ENCODE measurements at regions not wholly inside any gene's neighbourhood (a gene's known extent, or its start where the extent isn't known, plus 50 kb on each side); places are given as distances from the start of the nearest gene placed in this dataset.

- TF ChIP-seq CTCF (IDR thresholded peaks at IDR 0.05) (no peak), EZH2 (IDR thresholded peaks at IDR 0.05; ENCODE audit: borderline replicate concordance, insufficient read depth, low read depth, low read length, poor library complexity, severe bottlenecking) (no peak)
- Mint-ChIP-seq H3K27me3 (no peaks in the 10 kb centered on the region), H3K9me3 (ENCODE audit: insufficient read depth) (no peaks in the 10 kb centered on the region), H3K27ac (no peak overlapping the region), H3K4me3 (no peak overlapping the region), H3K4me1 (peaks cover 58% of the 10 kb centered on the region)
- Histone ChIP-seq H3K4me2 (replicated peaks; ENCODE audit: low read depth, low read length, poor library complexity, severe bottlenecking) (no peak overlapping the region), H3K9ac (ENCODE audit: low read length) (no peak overlapping the region), H3K36me3 (replicated peaks in 1 of 2; ENCODE audit: control extremely low read depth in 1 of 2, control insufficient read depth in 1 of 2, extremely low read depth in 1 of 2, insufficient read depth in 2 of 2, low read length in 1 of 2) (no peaks in the 10 kb centered on the region), H3K79me2 (ENCODE audit: control insufficient read depth, insufficient read depth, low read length) (no peaks in the 10 kb centered on the region), H3K27ac (ENCODE audit: low read length in 2 of 2) (no peak overlapping the region), H3K4me3 (ENCODE audit: control extremely low read depth in 1 of 5, extremely low read depth in 1 of 5, insufficient read depth in 1 of 5, low read depth in 2 of 5, low read length in 4 of 5) (no peak overlapping the region), H3K9me3 (ENCODE audit: control extremely low read depth in 1 of 3, control insufficient read depth in 2 of 3, insufficient read depth in 1 of 3, low read length in 2 of 3) (no peaks in the 10 kb centered on the region), H3K27me3 (replicated peaks in 1 of 4; ENCODE audit: control extremely low read depth in 1 of 4, control insufficient read depth in 3 of 4, insufficient read depth in 4 of 4, low read length in 3 of 4) (no peaks in the 10 kb centered on the region), H2AFZ (ENCODE audit: insufficient read depth, low read depth, low read length, poor library complexity, severe bottlenecking) (peak overlapping the region; percentile 5), H3K4me1 (ENCODE audit: control insufficient read depth in 2 of 2, insufficient read depth in 2 of 2, low read length in 2 of 2) (peaks cover 49 to 61% of the 10 kb centered on the region in 2 donors), H4K20me1 (ENCODE audit: control insufficient read depth, insufficient read depth, low read length, poor library complexity, severe bottlenecking) (no peaks in the 10 kb centered on the region)
- 74% methylated on average over 4 of the region's 4 CpGs for WGBS (ENCODE audit: insufficient coverage)
- POLR2A ChIA-PET: interaction anchor here (0.8 kb wide), 1 partner anchor 611 kb away, joined by 6 read pairs; no protein-coding TSS in a partner anchor
- CTCF ChIA-PET: interaction anchor here (2.3 to 6.5 kb wide), 2 partner anchors 9 to 235 kb away, joined by 8 to 48 read pairs; no protein-coding TSS in a partner anchor
- intact Hi-C loops (cut with micrococcal nuclease): loop anchor here (2.0 to 5.0 kb wide), 3 partner anchors 19 to 190 kb away; no protein-coding TSS in a partner anchor
- DNase-seq: no peak
- no peak for ATAC-seq (ENCODE audit: low read depth)
Observed at GRCh38 chr14:61891810-61892209, 129.6 kb downstream of the SNAPC1 start.

DNA sequence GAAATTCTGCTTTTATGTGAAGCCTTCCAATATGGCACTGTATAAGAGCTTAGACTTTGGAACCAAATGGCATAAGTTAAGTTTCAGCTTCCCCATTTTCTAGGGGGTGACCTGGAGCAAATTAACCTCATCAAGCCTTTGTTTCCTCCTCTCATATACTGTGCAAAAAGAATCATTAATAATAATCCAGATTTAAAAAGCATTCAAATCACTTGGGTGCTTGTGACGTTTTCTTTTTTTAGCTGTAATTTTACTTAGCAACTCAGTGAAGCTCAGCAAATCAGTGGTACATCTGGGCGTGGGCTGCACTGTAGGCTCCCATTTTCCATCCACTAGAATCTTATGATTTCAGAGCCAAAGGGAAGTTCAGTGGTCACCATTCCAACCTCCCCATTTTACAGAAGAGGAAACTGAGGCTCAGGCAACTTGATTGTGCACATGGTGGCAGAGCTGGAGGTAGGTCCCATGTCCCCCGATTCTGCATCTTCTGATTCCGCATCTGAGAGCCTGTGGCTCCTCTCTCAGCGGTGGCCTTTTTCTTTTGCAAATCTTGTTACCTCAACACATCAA lies 131.2 kb downstream of the SNAPC1 start:
- peaks cover 34 to 45% of the 10 kb centered on the region in 2 donors for H3K4me1 ChIP-seq (ENCODE audit: control insufficient read depth in 2 of 2, insufficient read depth in 2 of 2, low read length in 2 of 2)
- H3K4me2 ChIP-seq (replicated peaks; ENCODE audit: low read depth, low read length, poor library complexity, severe bottlenecking): no peak overlapping the region
- CTCF ChIA-PET: interaction anchor here (0.7 to 4.4 kb wide), 20 partner anchors 9 to 1386 kb away, joined by 3 to 126 read pairs (median 6); no protein-coding TSS in a partner anchor
- no peak overlapping the region for H2AFZ ChIP-seq (ENCODE audit: insufficient read depth, low read depth, low read length, poor library complexity, severe bottlenecking)
- Mint-ChIP-seq H3K4me1 (peaks cover 45% of the 10 kb centered on the region), H3K9me3 (ENCODE audit: insufficient read depth) (no peaks in the 10 kb centered on the region), H3K4me3 (no peak overlapping the region), H3K27me3 (no peaks in the 10 kb centered on the region), H3K27ac (peak overlapping the region; percentile 24)
- H3K36me3 ChIP-seq (replicated peaks in 1 of 2; ENCODE audit: control extremely low read depth in 1 of 2, control insufficient read depth in 1 of 2, extremely low read depth in 1 of 2, insufficient read depth in 2 of 2, low read length in 1 of 2): no peaks in the 10 kb centered on the region
- intact Hi-C loops (cut with micrococcal nuclease): loop anchor here (5.0 kb wide), 1 partner anchor 189 kb away; no protein-coding TSS in a partner anchor
- H3K79me2 ChIP-seq (ENCODE audit: control insufficient read depth, insufficient read depth, low read length): no peaks in the 10 kb centered on the region
- no peak overlapping the region for H3K9ac ChIP-seq (ENCODE audit: low read length)
- no peak overlapping the region for H3K4me3 ChIP-seq (ENCODE audit: control extremely low read depth in 1 of 5, extremely low read depth in 1 of 5, insufficient read depth in 1 of 5, low read depth in 2 of 5, low read length in 4 of 5)
- H4K20me1 ChIP-seq (ENCODE audit: control insufficient read depth, insufficient read depth, low read length, poor library complexity, severe bottlenecking): no peaks in the 10 kb centered on the region
- POLR2A ChIA-PET: interaction anchor here (0.7 kb wide), 1 partner anchor 233 kb away, joined by 4 read pairs; no protein-coding TSS in a partner anchor
- H3K9me3 ChIP-seq (ENCODE audit: control extremely low read depth in 1 of 3, control insufficient read depth in 2 of 3, insufficient read depth in 1 of 3, low read length in 2 of 3): no peaks in the 10 kb centered on the region
- no peak for DNase-seq
- WGBS (ENCODE audit: insufficient coverage): 88% methylated on average over 4 of the region's 5 CpGs
- ATAC-seq (ENCODE audit: low read depth): no peak
- no peak overlapping the region for H3K27ac ChIP-seq (ENCODE audit: low read length in 2 of 2)
- no peak for TF ChIP-seq CTCF (IDR thresholded peaks at IDR 0.05)
- TF ChIP-seq EZH2 (IDR thresholded peaks at IDR 0.05; ENCODE audit: borderline replicate concordance, insufficient read depth, low read depth, low read length, poor library complexity, severe bottlenecking): no peak
- no peaks in the 10 kb centered on the region for H3K27me3 ChIP-seq (replicated peaks in 1 of 4; ENCODE audit: control extremely low read depth in 1 of 4, control insufficient read depth in 3 of 4, insufficient read depth in 4 of 4, low read length in 3 of 4)
